SU-DHL-6 (cell line): ENCODE measurements at regions not wholly inside any gene's neighbourhood (a gene's known extent, or its start where the extent isn't known, plus 50 kb on each side); places are given as distances from the start of the nearest gene placed in this dataset.

Source experiments
- H2AFZ ChIP-seq: fragments of 200-600 bp; sonication (generic); 2 replicates; pipeline ENCODE4 v1.6.1; 2014; ENCODE audit warnings: low read depth, mild to moderate bottlenecking, moderate library complexity, mixed read lengths, antibody characterized with exemption, low read length; ENCODE audit not compliant: severe bottlenecking
- H3F3A ChIP-seq: fragments of 200-600 bp; shearing (Covaris generic); 2 replicates; pipeline ENCODE4 v1.6.0; 2016; ENCODE audit warnings: antibody characterized with exemption, mild to moderate bottlenecking; ENCODE audit not compliant: insufficient read depth
- H3K27ac ChIP-seq: fragments of 200-600 bp; sonication (generic); 2 replicates; pipeline ENCODE4 v1.5.1; 2016; ENCODE audit warnings: low read depth, mild to moderate bottlenecking, low read length, moderate library complexity, mixed read lengths
- H3K27me3 ChIP-seq: fragments of 200-600 bp; sonication (generic), shearing (Covaris generic); 2 replicates; pipeline ENCODE4 v1.6.0; 2014; ENCODE audit warnings: mild to moderate bottlenecking, low read length
- H3K36me3 ChIP-seq: fragments of 200-600 bp; sonication (generic); 2 replicates; pipeline ENCODE4 v1.6.1; 2014; ENCODE audit warnings: mild to moderate bottlenecking, low read length, mixed read lengths
- H3K4me2 ChIP-seq: fragments of 300-600, 200-600 bp; shearing (Covaris generic), sonication (generic); 2 replicates; pipeline ENCODE4 v1.6.0; 2014; ENCODE audit warnings: low read length, low read depth, mild to moderate bottlenecking; ENCODE audit not compliant: poor library complexity, severe bottlenecking
- H3K4me3 ChIP-seq: fragments of 200-600 bp; sonication (generic); 2 replicates; pipeline ENCODE4 v1.5.1; 2014; ENCODE audit warnings: antibody characterized with exemption, low read length, mild to moderate bottlenecking, mixed read lengths; ENCODE audit not compliant: insufficient read depth, poor library complexity, severe bottlenecking
- H3K79me2 ChIP-seq: fragments of 200-600 bp; sonication (generic); 2 replicates; pipeline ENCODE4 v1.6.1; 2014; ENCODE audit warnings: mild to moderate bottlenecking, low read length, moderate library complexity; ENCODE audit not compliant: insufficient read depth
- H3K9ac ChIP-seq: fragments of 200-600 bp; sonication (generic); 2 replicates; pipeline ENCODE4 v1.7.0; 2014; ENCODE audit warnings: mild to moderate bottlenecking, low read length
- H3K9me2 ChIP-seq: fragments of 200-600 bp; sonication (generic); replicated peaks from 2 replicates; pipeline ENCODE4 v1.6.1; 2014; ENCODE audit warnings: low read length; ENCODE audit not compliant: insufficient read depth
- H3K9me3 ChIP-seq: fragments of 200-600 bp; sonication (generic); 2 replicates; pipeline ENCODE4 v1.6.1; 2014; ENCODE audit warnings: low read length, mixed read lengths; ENCODE audit not compliant: insufficient read depth
- H4K20me1 ChIP-seq: fragments of 200-600 bp; sonication (generic); 2 replicates; pipeline ENCODE4 v1.6.1; 2014; ENCODE audit warnings: low read depth, mild to moderate bottlenecking, antibody characterized with exemption, low read length, moderate library complexity, mixed read lengths
- CTCF ChIP-seq: fragments of 200-600 bp; sonication (generic); IDR thresholded peaks from one replicate; pipeline ENCODE4 v1.5.1; 2017; ENCODE audit warnings: antibody characterized with exemption, mild to moderate bottlenecking, low read length, moderate library complexity; ENCODE audit not compliant: insufficient read depth, poor library complexity, severe bottlenecking
- EZH2phosphoT487 ChIP-seq: fragments of 200-600 bp; sonication (generic), shearing (Covaris generic); conservative IDR thresholded peaks from 2 replicates; pipeline ENCODE4 v1.6.1; 2018; ENCODE audit warnings: mild to moderate bottlenecking, antibody characterized with exemption, low read length, moderate library complexity, mixed read lengths

- H3F3A ChIP-seq = no peaks in the 10 kb centered on the region
- H3K9ac ChIP-seq = no peak overlapping the region
- no peak for TF ChIP-seq CTCF
- no peak for TF ChIP-seq EZH2phosphoT487
- no peaks in the 10 kb centered on the region for H3K9me3 ChIP-seq
- H3K4me3 ChIP-seq = no peak overlapping the region
- no peaks in the 10 kb centered on the region for H3K27me3 ChIP-seq
- no peaks in the 10 kb centered on the region for H3K9me2 ChIP-seq
- H3K79me2 ChIP-seq = no peaks in the 10 kb centered on the region
- H2AFZ ChIP-seq = no peak overlapping the region
- no peaks in the 10 kb centered on the region for H3K36me3 ChIP-seq
- no peaks in the 10 kb centered on the region for H4K20me1 ChIP-seq
- no peak overlapping the region for H3K27ac ChIP-seq
- H3K4me2 ChIP-seq = no peak overlapping the region
These were observed 224.9 kb upstream of the VCX3A start for GRCh38 chrX:6759655-6760375.

- no peak overlapping the region for H2AFZ ChIP-seq
- H3K79me2 ChIP-seq = no peaks in the 10 kb centered on the region
- no peaks in the 10 kb centered on the region for H3F3A ChIP-seq
- H3K27ac ChIP-seq = no peak overlapping the region
- no peaks in the 10 kb centered on the region for H3K9me3 ChIP-seq
- H3K4me3 ChIP-seq = no peak overlapping the region
- no peaks in the 10 kb centered on the region for H3K9me2 ChIP-seq
- H3K9ac ChIP-seq = no peak overlapping the region
- no peak overlapping the region for H3K4me2 ChIP-seq
- no peaks in the 10 kb centered on the region for H4K20me1 ChIP-seq
- no peak for TF ChIP-seq CTCF
- TF ChIP-seq EZH2phosphoT487 = no peak
- H3K27me3 ChIP-seq = no peaks in the 10 kb centered on the region
- H3K36me3 ChIP-seq = no peaks in the 10 kb centered on the region
These were observed 223.3 kb upstream of the VCX3A start for GRCh38 chrX:6758234-6758633.

GRCh38 chrX:6757631-6758030 is 222.7 kb upstream of the VCX3A start:
- H4K20me1 ChIP-seq = no peaks in the 10 kb centered on the region

More at GRCh38 chrX:6757631-6758030, 222.7 kb upstream of the VCX3A start:
- Histone ChIP-seq H3K4me2 (no peak overlapping the region), H3K9me2 (no peaks in the 10 kb centered on the region), H3K4me3 (no peak overlapping the region), H3K9ac (no peak overlapping the region), H3F3A (no peaks in the 10 kb centered on the region), H3K36me3 (no peaks in the 10 kb centered on the region), H2AFZ (no peak overlapping the region), H3K27me3 (no peaks in the 10 kb centered on the region), H3K9me3 (no peaks in the 10 kb centered on the region), H3K27ac (no peak overlapping the region), H3K79me2 (no peaks in the 10 kb centered on the region)
- TF ChIP-seq EZH2phosphoT487 = no peak
- TF ChIP-seq CTCF = no peak
